ENCODE measurements at regions not wholly inside any gene's neighbourhood (a gene's known extent, or its start where the extent isn't known, plus 50 kb on each side); places are given as distances from the start of the nearest gene placed in this dataset.
A peak's percentile ranks its signal among the peaks of the same experiment; 100 is the strongest.

GRCh38 chr1:59100708-59101374 lies 196.1 kb upstream of the FGGY start:
- DNase-seq, result no peak

- DNase-seq, result no peak
Measured at GRCh38 chr1:59101518-59101917, 195.4 kb upstream of the FGGY start.

GRCh38 chr1:59103457-59103856 lies 193.4 kb upstream of the FGGY start:
- no peak for DNase-seq

GRCh38 chr1:59104191-59104760 lies 192.6 kb upstream of the FGGY start:
- DNase-seq, result no peak

- no peak for DNase-seq
Measured at GRCh38 chr1:59105548-59106507, 191.1 kb upstream of the FGGY start.

- peak; percentile 80 for DNase-seq
Measured at GRCh38 chr1:59107516-59107915, 189.4 kb upstream of the FGGY start.

GRCh38 chr1:59107916-59108315 lies 189.0 kb upstream of the FGGY start:
- DNase-seq, result peak; percentile 75

- peak; percentile 13 for DNase-seq
Measured at GRCh38 chr1:59108481-59109317, 188.2 kb upstream of the FGGY start.

- no peak for DNase-seq
Measured at GRCh38 chr1:59110271-59110670, 186.6 kb upstream of the FGGY start.

- DNase-seq, result no peak
Measured at GRCh38 chr1:59113876-59114457, 182.9 kb upstream of the FGGY start.

GRCh38 chr1:59115865-59116264 lies 181.0 kb upstream of the FGGY start:
- DNase-seq, result no peak

GRCh38 chr1:59116920-59117542 lies 179.9 kb upstream of the FGGY start:
- DNase-seq, result no peak

GRCh38 chr1:59122527-59122926 lies 174.4 kb upstream of the FGGY start:
- DNase-seq, result no peak

GRCh38 chr1:59123081-59123681 lies 173.7 kb upstream of the FGGY start:
- no peak for DNase-seq

- no peak for DNase-seq
Measured at GRCh38 chr1:59124166-59124565, 172.7 kb upstream of the FGGY start.

- no peak for DNase-seq
Measured at GRCh38 chr1:59125154-59125553, 171.7 kb upstream of the FGGY start.

- DNase-seq, result no peak
Measured at GRCh38 chr1:59125676-59126320, 171.1 kb upstream of the FGGY start.

- DNase-seq, result no peak
Measured at GRCh38 chr1:59126366-59126765, 170.5 kb upstream of the FGGY start.

GRCh38 chr1:59128239-59128736 lies 168.6 kb upstream of the FGGY start:
- no peak for DNase-seq

- DNase-seq, result no peak
Measured at GRCh38 chr1:59128784-59129227, 168.1 kb upstream of the FGGY start.

GRCh38 chr1:59132295-59132694 lies 164.6 kb upstream of the FGGY start:
- no peak for DNase-seq

All from NCI-H446 treated with DMSO at 0.1 percent for 48 hours (cell line).